22Rv1 (cell line): ENCODE measurements at regions not wholly inside any gene's neighbourhood (a gene's known extent, or its start where the extent isn't known, plus 50 kb on each side); places are given as distances from the start of the nearest gene placed in this dataset.
"Not testable (repeated sequence)": the region's sequence is repeated elsewhere in the genome, so short reads cannot be mapped to it uniquely, and the experiment has no call there.

ENCODE experiments used
- CTCF ChIP-seq: fragments of 450-650 bp; IDR thresholded peaks from 2 replicates; pipeline ENCODE4 v1.5.1; 2017; ENCODE audit warnings: mild to moderate bottlenecking
- ZFX ChIP-seq: fragments of 450-650 bp; IDR thresholded peaks from 2 replicates; pipeline ENCODE4 v1.6.1; 2017; ENCODE audit warnings: antibody characterized with exemption, borderline replicate concordance

DNA sequence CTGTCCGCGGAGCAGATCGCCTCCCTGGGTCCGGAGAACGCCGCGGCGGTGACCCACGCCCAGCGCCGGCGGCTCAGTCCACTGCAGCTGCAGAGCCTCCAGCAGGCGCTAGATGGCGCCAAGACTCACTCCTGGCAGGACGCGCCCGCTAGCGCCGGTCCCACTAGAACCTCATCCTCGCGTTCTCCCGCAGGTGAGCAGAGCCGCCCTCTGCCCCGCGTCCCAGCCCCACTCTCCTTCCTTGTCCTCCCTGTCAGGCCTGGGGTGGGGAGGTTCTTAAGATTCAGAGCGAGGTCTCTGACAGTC is 62.5 kb downstream of the NPIPB5 start:
- not testable (repeated sequence) for TF ChIP-seq CTCF, ZFX
